Activated naive CD8-positive, alpha-beta T cell (primary cell): ENCODE measurements at regions not wholly inside any gene's neighbourhood (a gene's known extent, or its start where the extent isn't known, plus 50 kb on each side); places are given as distances from the start of the nearest gene placed in this dataset.
"Not testable (repeated sequence)": the region's sequence is repeated elsewhere in the genome, so short reads cannot be mapped to it uniquely, and the experiment has no call there.

Source experiments
- H3K27ac Mint-ChIP-seq: one replicate; pipeline ENCODE4 v1.8.0; 2021; ENCODE audit warnings: mixed read lengths
- H3K27me3 Mint-ChIP-seq: one replicate; pipeline ENCODE4 v1.8.0; 2021; ENCODE audit warnings: mixed read lengths
- H3K36me3 Mint-ChIP-seq: one replicate; pipeline ENCODE4 v1.8.0; 2021; ENCODE audit warnings: mixed read lengths
- H3K4me1 Mint-ChIP-seq: one replicate; pipeline ENCODE4 v1.8.0; 2021; ENCODE audit warnings: low read depth, mixed read lengths
- H3K4me3 Mint-ChIP-seq: one replicate; pipeline ENCODE4 v1.8.0; 2021; ENCODE audit warnings: mild to moderate bottlenecking, mixed read lengths
- H3K9me3 Mint-ChIP-seq: one replicate; pipeline ENCODE4 v1.8.0; 2021; ENCODE audit warnings: low read depth, mixed read lengths

- Mint-ChIP-seq H3K4me3 (no peak overlapping the region), H3K36me3 (no peaks in the 10 kb centered on the region), H3K4me1 (no peaks in the 10 kb centered on the region), H3K27me3 (no peaks in the 10 kb centered on the region), H3K9me3 (no peaks in the 10 kb centered on the region), H3K27ac (no peak overlapping the region)
Observed at GRCh38 chrX:40834225-40834624, 98.9 kb upstream of the MED14 start.

DNA sequence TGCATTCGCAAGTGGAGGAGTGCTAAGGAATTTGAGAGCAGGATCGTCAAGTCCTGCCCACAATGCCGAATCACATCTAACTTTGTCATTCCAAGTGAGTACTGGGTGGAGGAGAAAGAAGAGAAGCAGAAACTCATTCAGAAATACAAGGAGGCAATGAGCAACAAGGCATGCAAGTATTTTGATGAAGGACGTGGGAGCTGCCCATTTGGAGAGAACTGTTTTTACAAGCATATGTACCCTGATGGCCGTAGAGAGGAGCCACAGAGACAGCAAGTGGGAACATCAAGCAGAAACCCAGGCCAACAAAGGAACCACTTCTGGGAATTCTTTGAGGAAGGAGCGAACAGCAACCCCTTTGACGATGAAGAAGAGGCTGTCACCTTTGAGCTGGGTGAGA is 100.2 kb upstream of the MED14 start:
- no peaks in the 10 kb centered on the region for H3K27me3 Mint-ChIP-seq
- no peak overlapping the region for H3K27ac Mint-ChIP-seq
- peaks cover 4% of the 10 kb centered on the region for H3K9me3 Mint-ChIP-seq
- no peaks in the 10 kb centered on the region for H3K4me1 Mint-ChIP-seq
- peaks cover 5% of the 10 kb centered on the region for H3K36me3 Mint-ChIP-seq
- no peak overlapping the region for H3K4me3 Mint-ChIP-seq

DNA sequence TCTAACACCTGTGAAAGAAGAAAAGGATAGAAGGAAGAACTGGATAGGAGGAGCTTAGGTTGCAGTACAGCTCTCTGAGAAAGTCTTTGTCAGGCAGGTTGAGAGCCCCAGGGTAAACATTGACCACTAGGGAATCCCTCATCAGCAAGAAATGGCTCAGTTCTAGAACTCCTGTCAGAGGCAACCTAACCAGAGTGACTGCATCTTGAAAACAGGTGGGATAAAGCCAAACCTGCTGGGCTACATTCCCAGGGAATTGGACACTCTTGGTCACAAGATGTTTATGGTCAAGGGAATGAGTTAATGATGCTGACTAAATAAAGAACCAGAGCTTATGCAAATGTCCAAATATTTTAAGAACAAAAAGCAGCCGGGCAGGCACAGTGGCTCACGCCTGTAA is 108.3 kb upstream of the MED14 start:
- peaks cover 9% of the 10 kb centered on the region for H3K36me3 Mint-ChIP-seq
- H3K4me1 Mint-ChIP-seq = no peaks in the 10 kb centered on the region
- H3K27ac Mint-ChIP-seq = no peak overlapping the region
- H3K4me3 Mint-ChIP-seq = no peak overlapping the region
- H3K9me3 Mint-ChIP-seq = peaks cover 9% of the 10 kb centered on the region
- H3K27me3 Mint-ChIP-seq = no peaks in the 10 kb centered on the region

DNA sequence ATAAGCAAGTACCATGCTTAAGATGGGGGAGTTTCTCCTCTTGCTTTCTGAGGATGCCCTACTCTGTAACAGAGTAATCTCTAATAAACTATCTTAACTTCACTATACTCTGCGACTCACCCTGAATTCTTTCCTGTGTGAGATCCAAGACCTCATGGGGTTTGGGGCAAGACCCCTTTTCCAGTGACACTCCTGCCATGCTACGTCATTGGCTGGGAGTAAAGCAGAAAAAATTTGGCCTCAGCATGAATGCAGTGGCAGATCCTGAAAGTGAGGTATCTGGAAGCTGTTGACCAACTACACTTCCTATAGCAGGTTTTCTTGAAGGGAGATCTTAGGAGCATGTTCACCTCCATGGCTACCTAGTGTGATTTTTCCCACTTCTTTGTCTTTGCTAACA is 109.1 kb upstream of the MED14 start:
- Mint-ChIP-seq H3K27me3 (no peaks in the 10 kb centered on the region), H3K4me3 (no peak overlapping the region), H3K27ac (no peak overlapping the region), H3K4me1 (no peaks in the 10 kb centered on the region), H3K36me3 (peaks cover 9% of the 10 kb centered on the region), H3K9me3 (peaks cover 9% of the 10 kb centered on the region)

GRCh38 chrX:40845331-40845911 is 110.1 kb upstream of the MED14 start:
- Mint-ChIP-seq H3K36me3 (peaks cover 5% of the 10 kb centered on the region), H3K27me3 (no peaks in the 10 kb centered on the region), H3K9me3 (peaks cover 6% of the 10 kb centered on the region), H3K27ac (no peak overlapping the region), H3K4me3 (no peak overlapping the region), H3K4me1 (no peaks in the 10 kb centered on the region)

GRCh38 chrX:40849906-40850823 is 114.8 kb upstream of the MED14 start:
- Mint-ChIP-seq H3K27me3 (no peaks in the 10 kb centered on the region), H3K36me3 (no peaks in the 10 kb centered on the region), H3K9me3 (no peaks in the 10 kb centered on the region), H3K27ac (no peak overlapping the region), H3K4me1 (peaks cover 5% of the 10 kb centered on the region), H3K4me3 (no peak overlapping the region)

DNA sequence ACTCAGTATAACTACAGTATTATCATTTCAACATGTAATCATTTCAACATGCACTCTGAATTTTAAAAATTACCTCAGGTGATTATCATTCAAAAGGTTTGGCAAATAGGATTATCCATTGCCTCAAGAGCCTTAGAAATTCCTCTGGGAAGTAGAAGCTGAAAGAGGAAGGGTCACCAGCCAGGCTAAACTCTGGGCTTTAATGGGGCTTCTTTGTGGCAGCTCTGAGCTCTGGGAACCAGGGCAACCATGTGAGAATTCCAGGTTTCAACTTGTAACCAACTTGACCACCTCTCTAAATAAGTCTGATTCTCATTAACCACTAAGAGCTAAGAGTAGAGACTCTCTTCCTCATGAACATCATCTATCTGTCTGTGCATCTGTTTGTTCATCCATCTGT is 117.2 kb upstream of the MED14 start:
- H3K27ac Mint-ChIP-seq = no peak overlapping the region
- H3K4me1 Mint-ChIP-seq = peaks cover 5% of the 10 kb centered on the region
- H3K4me3 Mint-ChIP-seq = no peak overlapping the region
- no peaks in the 10 kb centered on the region for H3K27me3 Mint-ChIP-seq
- no peaks in the 10 kb centered on the region for H3K9me3 Mint-ChIP-seq
- no peaks in the 10 kb centered on the region for H3K36me3 Mint-ChIP-seq

- Mint-ChIP-seq H3K36me3 (no peaks in the 10 kb centered on the region), H3K4me3 (no peak overlapping the region), H3K9me3 (no peaks in the 10 kb centered on the region), H3K4me1 (peaks cover 5% of the 10 kb centered on the region), H3K27ac (no peak overlapping the region), H3K27me3 (no peaks in the 10 kb centered on the region)
Observed at GRCh38 chrX:40853004-40853815, 117.9 kb upstream of the MED14 start.

GRCh38 chrX:40853816-40854123 is 118.4 kb upstream of the MED14 start:
- Mint-ChIP-seq H3K27me3 (no peaks in the 10 kb centered on the region), H3K4me1 (peaks cover 5% of the 10 kb centered on the region), H3K36me3 (no peaks in the 10 kb centered on the region), H3K9me3 (no peaks in the 10 kb centered on the region), H3K27ac (no peak overlapping the region), H3K4me3 (no peak overlapping the region)

GRCh38 chrX:40854242-40854641 is 118.9 kb upstream of the MED14 start:
- Mint-ChIP-seq H3K9me3 (no peaks in the 10 kb centered on the region), H3K4me3 (no peak overlapping the region), H3K27me3 (no peaks in the 10 kb centered on the region), H3K36me3 (no peaks in the 10 kb centered on the region), H3K4me1 (peaks cover 5% of the 10 kb centered on the region), H3K27ac (no peak overlapping the region)

- Mint-ChIP-seq H3K27me3 (no peaks in the 10 kb centered on the region), H3K4me1 (peaks cover 5% of the 10 kb centered on the region), H3K9me3 (no peaks in the 10 kb centered on the region), H3K4me3 (no peak overlapping the region), H3K36me3 (no peaks in the 10 kb centered on the region), H3K27ac (no peak overlapping the region)
Observed at GRCh38 chrX:40855411-40855810, 120.1 kb upstream of the MED14 start.

DNA sequence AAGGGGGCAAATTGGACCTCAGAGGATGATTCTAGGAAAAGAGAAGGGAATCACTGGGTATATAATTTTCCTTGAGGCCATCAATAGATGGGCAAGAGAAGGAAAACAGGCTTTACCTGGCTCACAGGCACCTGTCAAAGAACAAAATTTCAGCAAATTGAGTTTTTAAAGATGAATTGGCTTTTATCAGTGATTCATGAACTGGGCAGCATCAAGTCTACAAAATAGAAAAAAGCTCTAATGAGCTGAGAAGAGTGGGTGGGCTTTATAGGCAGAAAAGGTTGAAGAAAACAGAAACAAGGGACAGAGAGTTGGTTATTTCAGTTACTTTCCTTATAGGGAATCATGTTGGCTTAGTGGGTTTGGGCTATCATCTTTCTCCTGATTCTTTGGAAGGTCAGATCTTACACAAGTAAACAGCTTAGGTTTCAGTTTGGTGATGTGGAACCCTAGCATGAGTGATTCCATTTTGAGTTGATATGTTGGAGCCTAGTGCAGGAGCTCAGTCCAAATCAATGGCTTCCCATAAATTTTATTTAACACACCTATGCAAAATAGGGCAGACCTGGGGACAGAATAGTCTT is 120.7 kb upstream of the MED14 start:
- H3K4me1 Mint-ChIP-seq = peaks cover 5% of the 10 kb centered on the region
- H3K27ac Mint-ChIP-seq = no peak overlapping the region
- H3K27me3 Mint-ChIP-seq = no peaks in the 10 kb centered on the region
- no peak overlapping the region for H3K4me3 Mint-ChIP-seq
- no peaks in the 10 kb centered on the region for H3K36me3 Mint-ChIP-seq
- H3K9me3 Mint-ChIP-seq = no peaks in the 10 kb centered on the region

- H3K27me3 Mint-ChIP-seq, H3K4me3 Mint-ChIP-seq, H3K36me3 Mint-ChIP-seq, H3K27ac Mint-ChIP-seq, H3K4me1 Mint-ChIP-seq, H3K9me3 Mint-ChIP-seq: not testable (repeated sequence)
Observed at GRCh38 chrX:40861952-40862554, 126.7 kb upstream of the MED14 start.

- not testable (repeated sequence) for H3K27me3 Mint-ChIP-seq, H3K9me3 Mint-ChIP-seq, H3K27ac Mint-ChIP-seq, H3K4me1 Mint-ChIP-seq, H3K36me3 Mint-ChIP-seq, H3K4me3 Mint-ChIP-seq
Observed at GRCh38 chrX:40863260-40863659, 127.9 kb upstream of the MED14 start.

DNA sequence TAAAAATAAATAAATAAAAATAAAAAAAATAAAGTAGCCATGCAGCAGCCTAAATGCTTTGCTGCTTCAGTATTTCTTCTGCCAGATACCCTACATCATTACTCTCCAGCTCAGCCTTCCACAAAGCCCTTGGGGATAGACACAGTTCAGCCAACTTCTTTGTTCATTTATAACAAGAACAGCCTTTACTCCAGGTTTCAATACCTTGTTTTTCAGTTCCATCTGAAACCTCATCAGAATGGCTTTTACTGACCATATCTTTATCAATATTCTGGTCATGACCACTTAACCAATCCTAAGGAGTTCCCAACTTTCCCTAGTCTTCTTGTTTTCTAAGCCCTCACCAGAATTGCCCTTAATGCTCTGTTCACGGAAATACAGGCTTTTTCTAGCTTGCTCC is 128.3 kb upstream of the MED14 start:
- Mint-ChIP-seq H3K4me3 (no peak overlapping the region), H3K36me3 (peaks cover 3% of the 10 kb centered on the region), H3K4me1 (no peaks in the 10 kb centered on the region), H3K27me3 (peaks cover 1% of the 10 kb centered on the region), H3K27ac (no peak overlapping the region), H3K9me3 (no peaks in the 10 kb centered on the region)
